Progenitor cell of endocrine pancreas (in vitro differentiated cells): ENCODE measurements at regions not wholly inside any gene's neighbourhood (a gene's known extent, or its start where the extent isn't known, plus 50 kb on each side); places are given as distances from the start of the nearest gene placed in this dataset.

ENCODE experiments used
- DNase-seq: peaks from one replicate; pipeline ENCODE4 v3.0.0; 2021; ENCODE audit warnings: low spot score; ENCODE audit not compliant: unreplicated experiment
- H3K27ac Mint-ChIP-seq: 2 replicates; pipeline ENCODE4 v1.8.0; 2021; ENCODE audit warnings: mild to moderate bottlenecking, moderate library complexity, mixed read lengths
- H3K27me3 Mint-ChIP-seq: 2 replicates; pipeline ENCODE4 v1.8.0; 2021; ENCODE audit warnings: mixed read lengths
- H3K36me3 Mint-ChIP-seq: 2 replicates; pipeline ENCODE4 v1.8.0; 2022; ENCODE audit warnings: mixed read lengths; ENCODE audit not compliant: insufficient read depth
- H3K4me1 Mint-ChIP-seq: 2 replicates; pipeline ENCODE4 v1.8.0; 2021; ENCODE audit warnings: low read depth, mixed read lengths
- H3K4me3 Mint-ChIP-seq: 2 replicates; pipeline ENCODE4 v1.8.0; 2021; ENCODE audit warnings: low read depth, mild to moderate bottlenecking, moderate library complexity, mixed read lengths
- H3K9me3 Mint-ChIP-seq: 2 replicates; pipeline ENCODE4 v1.8.0; 2021; ENCODE audit warnings: low read depth, mixed read lengths
- TF ChIP-seq, protein P1 (sequence below): fragments of 200-600 bp; sonication (generic); IDR thresholded peaks from one replicate; pipeline ENCODE4 v1.5.0; 2021; ENCODE audit warnings: antibody characterized with exemption, mild to moderate bottlenecking; ENCODE audit not compliant: unreplicated experiment

DNA sequence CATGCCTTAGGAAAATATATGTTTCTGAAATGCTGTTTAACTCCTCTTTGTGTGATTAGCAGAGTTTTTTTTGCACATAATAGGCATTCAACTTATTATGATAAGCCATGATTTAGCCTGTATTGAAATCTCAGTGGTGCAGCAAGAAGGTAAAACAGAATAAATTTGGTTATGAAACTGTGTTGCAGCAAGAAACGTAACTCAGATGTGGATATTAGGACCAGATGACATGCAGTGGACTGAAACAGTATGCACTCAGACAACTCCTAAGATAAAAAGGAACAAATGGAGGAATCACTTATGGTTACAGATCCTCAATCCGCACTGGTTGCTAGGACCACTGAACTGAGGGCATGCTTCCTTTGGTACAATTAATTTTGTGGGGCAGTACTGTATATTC is 254.2 kb upstream of the HSF2 start:
- TF ChIP-seq, protein P1, sequence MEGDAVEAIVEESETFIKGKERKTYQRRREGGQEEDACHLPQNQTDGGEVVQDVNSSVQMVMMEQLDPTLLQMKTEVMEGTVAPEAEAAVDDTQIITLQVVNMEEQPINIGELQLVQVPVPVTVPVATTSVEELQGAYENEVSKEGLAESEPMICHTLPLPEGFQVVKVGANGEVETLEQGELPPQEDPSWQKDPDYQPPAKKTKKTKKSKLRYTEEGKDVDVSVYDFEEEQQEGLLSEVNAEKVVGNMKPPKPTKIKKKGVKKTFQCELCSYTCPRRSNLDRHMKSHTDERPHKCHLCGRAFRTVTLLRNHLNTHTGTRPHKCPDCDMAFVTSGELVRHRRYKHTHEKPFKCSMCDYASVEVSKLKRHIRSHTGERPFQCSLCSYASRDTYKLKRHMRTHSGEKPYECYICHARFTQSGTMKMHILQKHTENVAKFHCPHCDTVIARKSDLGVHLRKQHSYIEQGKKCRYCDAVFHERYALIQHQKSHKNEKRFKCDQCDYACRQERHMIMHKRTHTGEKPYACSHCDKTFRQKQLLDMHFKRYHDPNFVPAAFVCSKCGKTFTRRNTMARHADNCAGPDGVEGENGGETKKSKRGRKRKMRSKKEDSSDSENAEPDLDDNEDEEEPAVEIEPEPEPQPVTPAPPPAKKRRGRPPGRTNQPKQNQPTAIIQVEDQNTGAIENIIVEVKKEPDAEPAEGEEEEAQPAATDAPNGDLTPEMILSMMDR: no peak
- DNase-seq: no peak
- Mint-ChIP-seq H3K27me3 (no peaks in the 10 kb centered on the region), H3K27ac (no peak overlapping the region), H3K9me3 (no peaks in the 10 kb centered on the region), H3K4me3 (no peak overlapping the region), H3K36me3 (no peaks in the 10 kb centered on the region), H3K4me1 (no peaks in the 10 kb centered on the region)

DNA sequence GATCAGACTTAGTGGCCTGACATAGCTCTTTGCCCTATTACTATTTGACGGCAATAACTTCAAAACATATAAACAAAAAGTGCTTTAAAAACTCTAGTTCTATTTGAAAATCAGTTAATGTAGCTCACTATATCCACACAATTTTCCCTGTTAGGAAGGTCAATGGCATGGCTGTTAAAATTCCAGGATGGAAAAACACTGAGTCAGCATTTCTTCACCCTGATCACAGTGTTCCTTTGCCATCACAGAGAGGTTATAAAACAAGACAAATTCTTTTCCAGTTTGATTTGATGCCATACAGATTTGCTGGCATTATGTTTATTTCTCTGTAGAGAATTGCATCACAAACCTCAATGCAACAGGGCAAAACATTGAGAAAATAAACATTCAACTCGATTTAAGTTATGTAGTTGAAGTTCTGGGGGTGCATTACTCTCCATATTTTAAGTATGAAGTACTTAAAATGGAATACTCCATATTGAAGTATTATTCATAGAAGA is 253.7 kb upstream of the HSF2 start:
- Mint-ChIP-seq H3K36me3 (no peaks in the 10 kb centered on the region), H3K9me3 (no peaks in the 10 kb centered on the region), H3K4me3 (no peak overlapping the region), H3K4me1 (no peaks in the 10 kb centered on the region), H3K27ac (no peak overlapping the region), H3K27me3 (no peaks in the 10 kb centered on the region)
- DNase-seq: no peak
- TF ChIP-seq, protein P1: no peak

DNA sequence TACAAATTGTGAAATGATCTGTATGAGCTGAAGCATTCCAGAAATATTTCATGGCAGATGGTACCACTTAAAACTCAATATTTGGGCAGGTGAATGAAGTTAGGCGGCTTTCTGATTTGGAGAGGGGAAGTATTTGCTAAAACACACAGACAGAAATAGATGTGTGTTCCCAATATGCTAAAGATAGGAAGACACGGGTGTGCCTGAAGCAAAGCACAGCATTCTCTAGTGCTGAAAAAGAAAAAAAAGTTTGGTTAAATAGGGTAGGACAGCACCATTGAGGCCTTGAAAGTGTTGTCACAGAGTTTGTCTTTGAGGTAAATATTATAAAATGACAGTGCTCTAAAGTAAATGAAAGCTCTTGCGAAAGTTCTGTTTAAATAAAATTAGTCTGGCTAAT is 252.2 kb upstream of the HSF2 start:
- Mint-ChIP-seq H3K4me3 (no peak overlapping the region), H3K9me3 (no peaks in the 10 kb centered on the region), H3K27me3 (no peaks in the 10 kb centered on the region), H3K36me3 (no peaks in the 10 kb centered on the region), H3K4me1 (no peaks in the 10 kb centered on the region), H3K27ac (no peak overlapping the region)
- no peak for DNase-seq
- TF ChIP-seq, protein P1: no peak

DNA sequence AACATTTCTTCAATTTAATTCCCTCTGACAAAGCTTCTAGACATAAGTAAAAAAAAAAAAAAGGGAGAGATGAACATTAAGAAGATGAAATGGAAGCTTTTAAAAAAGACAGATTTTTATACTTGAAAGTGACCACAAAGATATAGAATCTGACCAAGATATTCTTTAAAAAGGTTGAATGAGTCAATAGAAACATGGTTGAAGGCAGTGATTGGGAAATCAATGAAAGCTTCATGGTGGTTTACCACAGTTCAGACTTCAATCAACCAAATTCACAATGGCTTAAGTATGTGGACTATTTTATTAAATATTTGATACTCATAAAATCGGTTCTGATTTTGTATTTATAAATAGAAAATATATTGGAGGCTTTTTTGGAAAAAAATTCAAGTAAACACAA is 248.4 kb upstream of the HSF2 start:
- Mint-ChIP-seq H3K27me3 (no peaks in the 10 kb centered on the region), H3K36me3 (no peaks in the 10 kb centered on the region), H3K27ac (no peak overlapping the region), H3K9me3 (no peaks in the 10 kb centered on the region), H3K4me1 (no peaks in the 10 kb centered on the region), H3K4me3 (no peak overlapping the region)
- TF ChIP-seq, protein P1: no peak
- DNase-seq: no peak

DNA sequence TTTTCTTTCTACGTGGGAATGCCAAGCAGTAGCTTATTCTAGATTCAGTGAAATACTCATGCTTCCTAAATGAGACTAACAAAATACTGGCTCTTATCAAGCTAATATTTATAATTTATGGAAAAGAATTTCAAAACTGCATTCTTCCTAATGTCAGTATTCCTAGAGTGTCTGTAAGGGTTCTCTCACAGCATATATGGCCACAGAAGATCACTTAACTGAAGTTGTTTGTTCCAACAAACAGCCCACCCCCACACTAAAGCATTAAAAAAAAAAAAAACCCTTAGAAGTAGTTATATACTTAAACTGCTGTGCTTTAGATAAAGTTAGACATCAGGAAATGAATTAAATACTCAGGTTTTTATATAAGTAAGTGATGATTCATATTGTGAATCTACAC is 247.7 kb upstream of the HSF2 start:
- Mint-ChIP-seq H3K27ac (no peak overlapping the region), H3K9me3 (no peaks in the 10 kb centered on the region), H3K36me3 (no peaks in the 10 kb centered on the region), H3K4me1 (no peaks in the 10 kb centered on the region), H3K27me3 (no peaks in the 10 kb centered on the region), H3K4me3 (no peak overlapping the region)
- no peak for DNase-seq
- TF ChIP-seq, protein P1: no peak
